ENCODE measurements at regions not wholly inside any gene's neighbourhood (a gene's known extent, or its start where the extent isn't known, plus 50 kb on each side); places are given as distances from the start of the nearest gene placed in this dataset.

DNA sequence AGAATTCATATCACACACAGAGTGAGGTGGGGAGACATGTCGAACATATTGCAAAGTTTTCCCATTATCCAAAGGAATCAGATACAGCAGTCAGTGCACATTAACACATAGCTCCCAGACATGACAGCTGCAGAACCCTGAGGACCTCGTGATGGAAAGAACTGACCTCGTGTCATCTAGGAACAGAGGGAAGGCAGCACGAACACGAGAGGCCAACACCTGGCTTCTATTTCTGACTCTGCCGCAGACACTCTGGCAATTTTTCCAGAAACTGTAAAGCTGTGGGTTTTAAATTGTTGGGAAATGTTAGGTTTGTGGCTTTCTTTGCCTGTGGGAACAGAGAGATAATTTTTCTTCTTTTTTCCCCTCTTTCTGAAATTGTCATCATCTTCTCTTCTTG is 315.0 kb upstream of the PIK3R1 start:
- TF ChIP-seq, protein P1, sequence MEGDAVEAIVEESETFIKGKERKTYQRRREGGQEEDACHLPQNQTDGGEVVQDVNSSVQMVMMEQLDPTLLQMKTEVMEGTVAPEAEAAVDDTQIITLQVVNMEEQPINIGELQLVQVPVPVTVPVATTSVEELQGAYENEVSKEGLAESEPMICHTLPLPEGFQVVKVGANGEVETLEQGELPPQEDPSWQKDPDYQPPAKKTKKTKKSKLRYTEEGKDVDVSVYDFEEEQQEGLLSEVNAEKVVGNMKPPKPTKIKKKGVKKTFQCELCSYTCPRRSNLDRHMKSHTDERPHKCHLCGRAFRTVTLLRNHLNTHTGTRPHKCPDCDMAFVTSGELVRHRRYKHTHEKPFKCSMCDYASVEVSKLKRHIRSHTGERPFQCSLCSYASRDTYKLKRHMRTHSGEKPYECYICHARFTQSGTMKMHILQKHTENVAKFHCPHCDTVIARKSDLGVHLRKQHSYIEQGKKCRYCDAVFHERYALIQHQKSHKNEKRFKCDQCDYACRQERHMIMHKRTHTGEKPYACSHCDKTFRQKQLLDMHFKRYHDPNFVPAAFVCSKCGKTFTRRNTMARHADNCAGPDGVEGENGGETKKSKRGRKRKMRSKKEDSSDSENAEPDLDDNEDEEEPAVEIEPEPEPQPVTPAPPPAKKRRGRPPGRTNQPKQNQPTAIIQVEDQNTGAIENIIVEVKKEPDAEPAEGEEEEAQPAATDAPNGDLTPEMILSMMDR (IDR thresholded peaks at IDR 0.05; ENCODE audit: insufficient read depth, low read depth, low read length) = no peak
- no peak for TF ChIP-seq EZH2 (IDR thresholded peaks at IDR 0.05; ENCODE audit: insufficient read depth, low read length)

Measured in astrocyte (in vitro differentiated cells and primary cell).